ENCODE measurements at regions not wholly inside any gene's neighbourhood (a gene's known extent, or its start where the extent isn't known, plus 50 kb on each side); places are given as distances from the start of the nearest gene placed in this dataset.

- Histone ChIP-seq H3K36me3 (no peaks in the 10 kb centered on the region), H3K27me3 (no peaks in the 10 kb centered on the region), H3K4me1 (no peaks in the 10 kb centered on the region), H3K9me3 (no peaks in the 10 kb centered on the region), H3K27ac (no peak overlapping the region), H3K4me3 (no peak overlapping the region)
- TF ChIP-seq CTCF (IDR thresholded peaks at IDR 0.05), result no peak
- no peak for ATAC-seq
- intact Hi-C loops (cut with DNase I), result no loop called here
- no peak for DNase-seq
Observed at GRCh38 chr18:54503131-54503894, 87.7 kb upstream of the DYNAP start.

GRCh38 chr18:54506516-54507261 lies 84.4 kb upstream of the DYNAP start:
- Histone ChIP-seq H3K36me3 (no peaks in the 10 kb centered on the region), H3K27ac (no peak overlapping the region), H3K4me1 (no peaks in the 10 kb centered on the region), H3K9me3 (no peaks in the 10 kb centered on the region), H3K4me3 (no peak overlapping the region), H3K27me3 (no peaks in the 10 kb centered on the region)
- no peak for TF ChIP-seq CTCF (IDR thresholded peaks at IDR 0.05)
- intact Hi-C loops (cut with DNase I), result no loop called here
- ATAC-seq (no peak), DNase-seq (no peak)

GRCh38 chr18:54509793-54510192 lies 81.3 kb upstream of the DYNAP start:
- ATAC-seq (no peak), DNase-seq (no peak)
- Histone ChIP-seq H3K27ac (no peak overlapping the region), H3K36me3 (no peaks in the 10 kb centered on the region), H3K27me3 (no peaks in the 10 kb centered on the region), H3K4me1 (no peaks in the 10 kb centered on the region), H3K9me3 (no peaks in the 10 kb centered on the region), H3K4me3 (no peak overlapping the region)
- intact Hi-C loops (cut with DNase I), result no loop called here
- TF ChIP-seq CTCF (IDR thresholded peaks at IDR 0.05), result no peak

GRCh38 chr18:54515149-54515548 lies 75.9 kb upstream of the DYNAP start:
- Histone ChIP-seq H3K27me3 (no peaks in the 10 kb centered on the region), H3K36me3 (no peaks in the 10 kb centered on the region), H3K27ac (no peak overlapping the region), H3K4me3 (no peak overlapping the region), H3K9me3 (no peaks in the 10 kb centered on the region), H3K4me1 (no peaks in the 10 kb centered on the region)
- no peak for TF ChIP-seq CTCF (IDR thresholded peaks at IDR 0.05)
- DNase-seq (no peak), ATAC-seq (no peak)
- intact Hi-C loops (cut with DNase I), result no loop called here

- Histone ChIP-seq H3K4me1 (no peaks in the 10 kb centered on the region), H3K27ac (no peak overlapping the region), H3K9me3 (no peaks in the 10 kb centered on the region), H3K27me3 (no peaks in the 10 kb centered on the region), H3K36me3 (no peaks in the 10 kb centered on the region), H3K4me3 (no peak overlapping the region)
- ATAC-seq, result no peak
- intact Hi-C loops (cut with DNase I), result no loop called here
- no peak for DNase-seq
- no peak for TF ChIP-seq CTCF (IDR thresholded peaks at IDR 0.05)
Observed at GRCh38 chr18:54517521-54517920, 73.5 kb upstream of the DYNAP start.
